Tibial nerve (tissue), 4 donors: ENCODE measurements at regions not wholly inside any gene's neighbourhood (a gene's known extent, or its start where the extent isn't known, plus 50 kb on each side); places are given as distances from the start of the nearest gene placed in this dataset.

Source experiments
- DNase-seq, 2 donors: peaks; one replicate each; pipeline ENCODE4 v3.0.0-alpha.2; 2019; ENCODE audit warnings: low spot score in 2 of 2
- H3K27ac ChIP-seq, 4 donors: fragments of 200-600 bp; sonication (generic) in 3 of 4; one replicate each; pipeline ENCODE4 v1.5.1; 2017 to 2019; ENCODE audit warnings: mild to moderate bottlenecking in 1 of 4
- H3K27me3 ChIP-seq, 2 donors: fragments of 200-600 bp; sonication (generic) in 1 of 2; one replicate each; pipeline versions ENCODE4 v1.5.1 to v1.6.0; 2017 to 2019
- H3K36me3 ChIP-seq, 3 donors: fragments of 200-600 bp; sonication (generic); one replicate each; pipeline ENCODE4 v1.5.1; 2018 to 2019
- H3K4me1 ChIP-seq, 4 donors: fragments of 200-600 bp; sonication (generic) in 3 of 4; one replicate each; pipeline ENCODE4 v1.5.1; 2017 to 2019
- H3K4me3 ChIP-seq, 4 donors: fragments of 200-600 bp; sonication (generic) in 3 of 4; one replicate each; pipeline ENCODE4 v1.5.1; 2017 to 2019; ENCODE audit warnings: mild to moderate bottlenecking in 1 of 4, moderate library complexity in 1 of 4
- H3K9me3 ChIP-seq, 4 donors: fragments of 200-600 bp; sonication (generic) in 3 of 4; one replicate each; pipeline ENCODE4 v1.5.1; 2017 to 2019
- EP300 ChIP-seq, 2 donors: sonication (generic); formaldehyde crosslinking; IDR thresholded peaks; one replicate each; pipeline ENCODE4 v1.6.1; 2017; ENCODE audit warnings: antibody characterized with exemption in 2 of 2, mild to moderate bottlenecking in 1 of 2
- POLR2A ChIP-seq, 2 donors: fragments of 450-650 bp; IDR thresholded peaks; one replicate each; pipeline ENCODE4 v1.6.1; 2017; ENCODE audit warnings: antibody characterized with exemption in 2 of 2, mild to moderate bottlenecking in 2 of 2, moderate library complexity in 2 of 2
- WGBS, 2 donors: methylation state at CpG; one replicate each; pipeline ENCODE4 v1.1.5; 2018; 5-methylcytosine and 5-hydroxymethylcytosine counted together
- TF ChIP-seq, protein P1 (sequence below), 5 experiments: fragments of 200-600 bp in 3 of 5; fragments of 450-650 bp in 2 of 5; sonication (generic) in 3 of 5; IDR thresholded peaks; one replicate each; pipeline ENCODE4 v1.5.1; 2016 to 2019; ENCODE audit warnings: antibody characterized with exemption in 5 of 5, mild to moderate bottlenecking in 3 of 5, moderate library complexity in 2 of 5

GRCh38 chrX:110951472-110952269 is 144.3 kb upstream of the PAK3 start:
- Histone ChIP-seq H3K36me3 (no peaks in the 10 kb centered on the region), H3K9me3 (no peaks in the 10 kb centered on the region), H3K4me1 (peaks cover 0 to 6% (median 0%) of the 10 kb centered on the region in 4 donors), H3K27ac (peak overlapping the region in 1 of 4 donors; percentile 37), H3K4me3 (no peak overlapping the region), H3K27me3 (peaks cover 0 to 20% of the 10 kb centered on the region in 2 donors)
- WGBS, 2 donors = 50 to 55% methylated on average over 6 of the region's 6 CpGs
- TF ChIP-seq, protein P1, sequence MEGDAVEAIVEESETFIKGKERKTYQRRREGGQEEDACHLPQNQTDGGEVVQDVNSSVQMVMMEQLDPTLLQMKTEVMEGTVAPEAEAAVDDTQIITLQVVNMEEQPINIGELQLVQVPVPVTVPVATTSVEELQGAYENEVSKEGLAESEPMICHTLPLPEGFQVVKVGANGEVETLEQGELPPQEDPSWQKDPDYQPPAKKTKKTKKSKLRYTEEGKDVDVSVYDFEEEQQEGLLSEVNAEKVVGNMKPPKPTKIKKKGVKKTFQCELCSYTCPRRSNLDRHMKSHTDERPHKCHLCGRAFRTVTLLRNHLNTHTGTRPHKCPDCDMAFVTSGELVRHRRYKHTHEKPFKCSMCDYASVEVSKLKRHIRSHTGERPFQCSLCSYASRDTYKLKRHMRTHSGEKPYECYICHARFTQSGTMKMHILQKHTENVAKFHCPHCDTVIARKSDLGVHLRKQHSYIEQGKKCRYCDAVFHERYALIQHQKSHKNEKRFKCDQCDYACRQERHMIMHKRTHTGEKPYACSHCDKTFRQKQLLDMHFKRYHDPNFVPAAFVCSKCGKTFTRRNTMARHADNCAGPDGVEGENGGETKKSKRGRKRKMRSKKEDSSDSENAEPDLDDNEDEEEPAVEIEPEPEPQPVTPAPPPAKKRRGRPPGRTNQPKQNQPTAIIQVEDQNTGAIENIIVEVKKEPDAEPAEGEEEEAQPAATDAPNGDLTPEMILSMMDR (IDR thresholded peaks at IDR 0.05) = no peak
- TF ChIP-seq POLR2A (IDR thresholded peaks at IDR 0.05) = no peak
- TF ChIP-seq EP300 (IDR thresholded peaks at IDR 0.05) = no peak
- no peak for DNase-seq

- TF ChIP-seq EP300 (IDR thresholded peaks at IDR 0.05) = no peak
- TF ChIP-seq, protein P1 (IDR thresholded peaks at IDR 0.05) = no peak
- no peak for TF ChIP-seq POLR2A (IDR thresholded peaks at IDR 0.05)
- H3K4me1 ChIP-seq = no peaks in the 10 kb centered on the region
- DNase-seq = no peak
- 7 to 44% methylated on average over 17 to 22 of the region's 22 CpGs for WGBS, 2 donors
- peak overlapping the region; percentile 3 to 52 (median 19) for H3K4me3 ChIP-seq
- no peaks in the 10 kb centered on the region for H3K36me3 ChIP-seq
- H3K27me3 ChIP-seq = peaks cover 0 to 22% of the 10 kb centered on the region in 2 donors
- peak overlapping the region; percentile 7 to 79 (median 36) for H3K27ac ChIP-seq
- no peaks in the 10 kb centered on the region for H3K9me3 ChIP-seq
These were observed 149.4 kb upstream of the CHRDL1 start for GRCh38 chrX:110944751-110945675.

DNA sequence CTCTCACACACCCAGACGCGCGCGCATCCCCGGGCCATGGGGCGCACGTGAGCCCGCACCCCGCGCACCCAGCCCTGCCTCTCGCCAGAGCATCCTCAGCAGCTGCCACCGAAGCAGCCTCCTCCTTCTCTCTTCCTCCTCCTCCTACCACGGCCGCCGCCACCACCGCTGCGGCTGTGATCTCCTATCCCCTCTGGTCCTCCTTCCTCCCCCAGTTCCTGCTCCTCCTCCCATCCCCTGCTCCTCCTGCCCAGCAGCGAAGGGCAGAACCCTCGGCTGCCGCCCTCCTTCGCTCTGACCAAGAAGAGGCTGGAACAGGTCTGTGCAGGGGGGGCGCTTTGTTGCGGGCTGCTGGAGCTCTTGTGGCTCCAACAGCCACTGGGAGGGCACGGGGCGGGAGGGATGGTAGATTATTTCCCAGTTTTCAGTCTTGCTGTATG is 148.7 kb upstream of the CHRDL1 start:
- TF ChIP-seq EP300 (IDR thresholded peaks at IDR 0.05) = peak in 1 of 2 donors; percentile 28
- TF ChIP-seq POLR2A (IDR thresholded peaks at IDR 0.05) = no peak
- peak overlapping the region; percentile 3 to 52 (median 19) for H3K4me3 ChIP-seq
- H3K4me1 ChIP-seq = no peaks in the 10 kb centered on the region
- no peaks in the 10 kb centered on the region for H3K9me3 ChIP-seq
- H3K27ac ChIP-seq = peak overlapping the region; percentile 7 to 79 (median 36)
- 3 to 30% methylated on average over 17 to 25 of the region's 25 CpGs for WGBS, 2 donors
- H3K27me3 ChIP-seq = peaks cover 0 to 20% of the 10 kb centered on the region in 2 donors
- peak in 1 of 2 donors; percentile 14 for DNase-seq
- H3K36me3 ChIP-seq = no peaks in the 10 kb centered on the region

DNA sequence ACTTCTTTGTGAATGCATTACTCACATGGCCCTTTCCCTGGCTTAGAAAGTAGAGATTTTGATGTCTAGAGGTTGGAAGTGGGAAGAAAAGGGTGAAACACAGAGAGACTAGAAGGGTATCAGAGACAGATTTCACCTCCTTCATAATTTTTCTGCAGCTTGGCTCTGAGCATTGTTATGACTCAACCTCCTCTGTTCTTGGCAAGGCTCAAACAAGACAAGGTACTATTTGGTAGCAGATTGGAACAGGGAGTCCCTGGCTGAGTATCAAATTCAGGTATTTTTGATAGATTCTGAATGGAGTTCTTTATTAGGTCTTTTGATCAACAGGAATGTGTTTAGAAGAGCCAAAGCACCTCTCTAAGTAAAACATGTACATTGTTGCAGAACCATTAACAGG is 146.3 kb upstream of the CHRDL1 start:
- Histone ChIP-seq H3K36me3 (no peaks in the 10 kb centered on the region), H3K4me1 (no peaks in the 10 kb centered on the region), H3K9me3 (no peaks in the 10 kb centered on the region), H3K4me3 (no peak overlapping the region), H3K27ac (no peak overlapping the region), H3K27me3 (peaks cover 0 to 25% of the 10 kb centered on the region in 2 donors)
- TF ChIP-seq POLR2A (IDR thresholded peaks at IDR 0.05) (no peak), EP300 (IDR thresholded peaks at IDR 0.05) (no peak)
- TF ChIP-seq, protein P1 (IDR thresholded peaks at IDR 0.05) = no peak
- DNase-seq = no peak

- 81 to 89% methylated on average over 3 of the region's 3 CpGs for WGBS, 2 donors
- Histone ChIP-seq H3K36me3 (no peaks in the 10 kb centered on the region), H3K4me1 (no peaks in the 10 kb centered on the region), H3K9me3 (no peaks in the 10 kb centered on the region), H3K27ac (no peak overlapping the region), H3K4me3 (no peak overlapping the region), H3K27me3 (peaks cover 0 to 13% of the 10 kb centered on the region in 2 donors)
- TF ChIP-seq POLR2A (IDR thresholded peaks at IDR 0.05) (no peak), EP300 (IDR thresholded peaks at IDR 0.05) (no peak)
- TF ChIP-seq, protein P1 (IDR thresholded peaks at IDR 0.05) = no peak
- DNase-seq = no peak
These were observed 143.5 kb upstream of the CHRDL1 start for GRCh38 chrX:110938977-110939732.
